Gastroesophageal sphincter (tissue), 3 donors: ENCODE measurements at regions not wholly inside any gene's neighbourhood (a gene's known extent, or its start where the extent isn't known, plus 50 kb on each side); places are given as distances from the start of the nearest gene placed in this dataset.

ENCODE experiments used
- EP300 ChIP-seq: sonication (generic); formaldehyde crosslinking; IDR thresholded peaks from one replicate; pipeline ENCODE4 v1.6.1; 2017; ENCODE audit warnings: antibody characterized with exemption, mild to moderate bottlenecking
- POLR2A ChIP-seq, 2 donors: fragments of 450-650 bp; IDR thresholded peaks; one replicate each; pipeline ENCODE4 v1.6.1; 2017; ENCODE audit warnings: antibody characterized with exemption in 2 of 2, mild to moderate bottlenecking in 2 of 2, moderate library complexity in 1 of 2
- POLR2AphosphoS5 ChIP-seq: sonication (generic); formaldehyde crosslinking; IDR thresholded peaks from one replicate; pipeline ENCODE4 v1.6.1; 2017; ENCODE audit warnings: antibody characterized with exemption
- TF ChIP-seq, protein P1 (sequence below), 4 experiments: fragments of 200-600 bp in 2 of 4; fragments of 450-650 bp in 2 of 4; sonication (generic) in 1 of 4; IDR thresholded peaks; one replicate each; pipeline ENCODE4 v1.5.1; 2017 to 2019; ENCODE audit warnings: antibody characterized with exemption in 4 of 4, mild to moderate bottlenecking in 2 of 4, moderate library complexity in 2 of 4

DNA sequence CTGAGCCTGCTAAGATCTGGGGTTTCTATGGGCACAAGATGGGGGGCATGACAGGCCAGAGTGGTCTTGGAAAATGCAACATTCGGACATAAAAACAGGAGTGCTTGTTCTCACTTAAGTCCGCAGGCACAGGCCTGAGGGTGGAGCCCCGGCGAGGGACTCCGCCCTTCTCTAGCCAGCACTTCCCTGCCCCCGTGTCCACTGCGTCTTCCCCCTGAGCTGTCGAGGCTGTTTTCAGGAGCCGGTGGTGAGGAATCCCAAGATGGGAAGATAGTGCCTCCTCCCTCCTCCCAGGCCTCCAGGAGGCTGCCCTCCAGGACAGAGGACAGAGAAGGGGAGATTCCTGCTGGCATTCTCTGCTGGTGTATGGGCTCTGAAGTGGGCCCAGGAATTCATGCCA, 105.2 kb downstream of the TLR5 start:
- TF ChIP-seq, protein P1, sequence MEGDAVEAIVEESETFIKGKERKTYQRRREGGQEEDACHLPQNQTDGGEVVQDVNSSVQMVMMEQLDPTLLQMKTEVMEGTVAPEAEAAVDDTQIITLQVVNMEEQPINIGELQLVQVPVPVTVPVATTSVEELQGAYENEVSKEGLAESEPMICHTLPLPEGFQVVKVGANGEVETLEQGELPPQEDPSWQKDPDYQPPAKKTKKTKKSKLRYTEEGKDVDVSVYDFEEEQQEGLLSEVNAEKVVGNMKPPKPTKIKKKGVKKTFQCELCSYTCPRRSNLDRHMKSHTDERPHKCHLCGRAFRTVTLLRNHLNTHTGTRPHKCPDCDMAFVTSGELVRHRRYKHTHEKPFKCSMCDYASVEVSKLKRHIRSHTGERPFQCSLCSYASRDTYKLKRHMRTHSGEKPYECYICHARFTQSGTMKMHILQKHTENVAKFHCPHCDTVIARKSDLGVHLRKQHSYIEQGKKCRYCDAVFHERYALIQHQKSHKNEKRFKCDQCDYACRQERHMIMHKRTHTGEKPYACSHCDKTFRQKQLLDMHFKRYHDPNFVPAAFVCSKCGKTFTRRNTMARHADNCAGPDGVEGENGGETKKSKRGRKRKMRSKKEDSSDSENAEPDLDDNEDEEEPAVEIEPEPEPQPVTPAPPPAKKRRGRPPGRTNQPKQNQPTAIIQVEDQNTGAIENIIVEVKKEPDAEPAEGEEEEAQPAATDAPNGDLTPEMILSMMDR (IDR thresholded peaks at IDR 0.05) = no peak
- TF ChIP-seq POLR2A (IDR thresholded peaks at IDR 0.05) (no peak), POLR2AphosphoS5 (no peak), EP300 (no peak)
